ENCODE measurements at regions not wholly inside any gene's neighbourhood (a gene's known extent, or its start where the extent isn't known, plus 50 kb on each side); places are given as distances from the start of the nearest gene placed in this dataset.

GRCh38 chr10:63723741-63724140 lies 202.5 kb downstream of the REEP3 start:
- H3K27ac ChIP-seq (ENCODE audit: low read depth, low read length) = no peak overlapping the region

GRCh38 chr10:63724922-63725321 lies 203.7 kb downstream of the REEP3 start:
- H3K27ac ChIP-seq (ENCODE audit: low read depth, low read length) = no peak overlapping the region
- 95 to 98% (median 97%) methylated on average over 2 of the region's 2 CpGs for WGBS, 3 donors

More at GRCh38 chr10:63723741-63724140, 202.5 kb downstream of the REEP3 start:
- 80 to 83% (median 82%) methylated on average over 7 of the region's 7 CpGs for WGBS, 3 donors

DNA sequence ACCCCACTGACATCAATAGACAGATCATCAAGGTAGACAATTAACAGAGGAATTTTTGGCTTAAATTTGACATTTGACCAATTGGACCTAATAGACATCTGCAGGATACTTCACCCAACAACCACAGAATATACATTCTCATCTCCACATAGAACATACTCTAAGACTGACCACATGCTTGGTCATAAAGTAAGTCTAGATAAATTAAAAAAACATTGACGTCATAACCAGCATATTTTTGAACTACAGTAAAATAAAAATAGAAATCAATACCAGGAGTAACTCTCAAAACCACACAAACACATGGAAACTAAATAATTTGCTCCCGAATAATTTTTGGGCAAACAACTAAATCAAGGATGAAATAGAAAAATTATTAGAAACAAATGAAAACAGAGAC lies 205.7 kb downstream of the REEP3 start:
- WGBS, 3 donors = 84 to 88% (median 87%) methylated on average over 2 of the region's 2 CpGs
- no peak overlapping the region for H3K27ac ChIP-seq (ENCODE audit: low read depth, low read length)

DNA sequence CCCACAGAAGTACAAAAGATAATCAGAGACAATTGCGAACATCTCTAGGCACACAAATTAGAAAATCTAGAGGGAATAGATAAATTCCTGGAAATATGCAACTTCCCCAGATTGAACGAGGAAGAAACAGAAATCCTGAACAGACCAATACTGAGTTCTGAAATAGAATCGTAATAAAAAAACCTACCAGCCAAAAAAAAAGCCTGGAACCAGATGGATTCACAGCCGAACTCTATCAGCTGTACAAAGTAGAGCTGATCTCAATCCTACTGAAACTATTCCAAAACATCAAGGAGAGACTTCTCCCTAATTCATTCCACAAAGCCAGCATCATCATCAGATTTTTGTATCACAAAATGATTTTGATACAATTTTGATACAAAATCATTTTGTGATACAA lies 206.4 kb downstream of the REEP3 start:
- 50 to 75% (median 51%) methylated on average over 4 of the region's 4 CpGs for WGBS, 3 donors
- H3K27ac ChIP-seq (ENCODE audit: low read depth, low read length) = no peak overlapping the region

DNA sequence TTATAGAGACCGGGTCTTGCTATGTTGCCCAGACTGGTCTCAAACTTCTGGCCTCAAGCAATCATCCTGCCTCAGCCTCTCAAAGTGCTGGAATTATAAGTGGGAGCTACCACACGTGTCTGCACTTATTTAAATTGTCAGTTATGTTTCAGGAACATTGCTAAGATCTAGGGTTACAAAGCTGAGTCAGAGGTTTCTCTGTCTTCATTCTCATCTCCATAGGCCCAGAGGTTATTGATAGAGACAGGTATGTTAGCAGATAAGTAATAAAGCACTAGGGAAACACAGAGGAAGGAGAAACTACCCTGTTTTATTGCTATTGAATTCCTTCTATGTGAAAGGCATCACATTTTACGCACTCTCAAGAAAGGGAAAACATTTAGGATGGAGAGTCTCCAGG lies 214.1 kb downstream of the REEP3 start:
- no peak overlapping the region for H3K27ac ChIP-seq (ENCODE audit: low read depth, low read length)
- WGBS, 3 donors = 87 to 90% (median 88%) methylated on average over 3 of the region's 3 CpGs

DNA sequence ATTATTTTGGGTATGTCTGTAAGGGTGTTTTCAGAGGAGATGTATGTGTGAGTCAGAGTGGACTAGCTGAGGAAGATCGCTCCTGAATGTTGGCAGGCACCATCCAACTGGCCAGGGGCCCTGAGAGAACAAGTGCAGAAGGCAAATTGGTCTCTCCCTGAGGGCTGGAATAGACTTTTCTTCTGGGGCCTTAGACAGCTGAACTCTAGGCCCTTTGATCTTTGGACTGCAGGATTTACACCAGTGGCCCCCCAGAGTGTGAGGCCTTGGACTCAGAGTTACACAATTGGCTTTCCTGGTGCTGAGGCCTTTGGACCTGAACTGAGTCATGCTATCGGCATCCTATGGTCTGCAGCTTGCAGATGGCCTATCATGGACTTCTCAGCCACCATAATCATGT lies 217.2 kb downstream of the REEP3 start:
- 80 to 84% (median 84%) methylated on average over 2 of the region's 2 CpGs for WGBS, 3 donors
- H3K27ac ChIP-seq (ENCODE audit: low read depth, low read length) = no peak overlapping the region

- no peak overlapping the region for H3K27ac ChIP-seq (ENCODE audit: low read depth, low read length)
Observed at GRCh38 chr10:63744060-63744941, 223.1 kb downstream of the REEP3 start.

DNA sequence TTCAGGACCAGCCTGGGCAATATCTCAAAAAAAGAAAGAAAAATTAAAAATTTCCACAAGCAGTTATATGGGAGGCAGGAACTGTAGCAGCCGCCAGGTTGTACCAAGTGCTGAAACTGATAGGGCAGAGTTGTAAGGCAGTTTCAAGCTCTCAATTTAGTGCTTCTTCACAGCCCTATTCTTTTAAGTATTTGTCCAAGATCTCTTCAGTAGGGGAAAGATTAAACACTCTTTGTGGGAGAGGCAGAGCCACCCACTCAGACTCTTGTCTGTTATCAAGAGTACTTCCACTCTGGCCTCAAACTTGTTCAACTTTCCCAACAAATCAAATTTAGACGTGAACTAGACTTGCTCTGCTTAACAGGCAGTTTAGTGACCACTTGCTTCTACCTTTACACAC lies 228.7 kb downstream of the REEP3 start:
- H3K27ac ChIP-seq (ENCODE audit: low read depth, low read length) = no peak overlapping the region
- whole genome bisulfite sequencing, 3 donors = 68 to 70% methylated on average over 2 of the region's 2 CpGs; no CpG with 5 or more reads in 1 of the 3 donors

More at GRCh38 chr10:63744060-63744941, 223.1 kb downstream of the REEP3 start:
- WGBS, 3 donors = 56 to 67% (median 65%) methylated on average over 5 of the region's 5 CpGs

DNA sequence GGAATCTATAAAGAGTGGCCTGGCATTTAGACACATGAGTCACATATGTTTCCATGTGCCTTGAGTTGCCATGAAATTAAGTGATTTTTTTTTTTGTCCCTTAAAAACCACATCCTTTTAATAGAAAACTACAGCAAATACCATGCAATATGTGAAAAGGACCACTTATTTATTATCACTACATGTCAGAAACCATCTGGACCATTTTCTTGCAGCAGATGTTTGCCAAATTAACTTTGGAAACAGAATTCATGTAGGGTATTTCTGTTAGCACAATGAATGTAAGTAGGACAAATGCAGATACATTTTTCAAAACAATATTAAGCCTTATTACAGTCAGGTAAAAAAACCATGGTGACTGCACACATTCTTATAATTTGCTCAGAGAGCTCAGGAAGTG lies 230.6 kb downstream of the REEP3 start:
- no peak overlapping the region for H3K27ac ChIP-seq (ENCODE audit: low read depth, low read length)

- H3K27ac ChIP-seq (ENCODE audit: low read depth, low read length) = no peak overlapping the region
- WGBS, 3 donors = 94 to 98% (median 97%) methylated on average over 6 of the region's 6 CpGs
Observed at GRCh38 chr10:63752318-63752717, 231.1 kb downstream of the REEP3 start.

GRCh38 chr10:63753808-63754207 lies 232.6 kb downstream of the REEP3 start:
- H3K27ac ChIP-seq (ENCODE audit: low read depth, low read length) = no peak overlapping the region
- WGBS, 3 donors = 55 to 74% (median 68%) methylated on average over 2 of the region's 2 CpGs

DNA sequence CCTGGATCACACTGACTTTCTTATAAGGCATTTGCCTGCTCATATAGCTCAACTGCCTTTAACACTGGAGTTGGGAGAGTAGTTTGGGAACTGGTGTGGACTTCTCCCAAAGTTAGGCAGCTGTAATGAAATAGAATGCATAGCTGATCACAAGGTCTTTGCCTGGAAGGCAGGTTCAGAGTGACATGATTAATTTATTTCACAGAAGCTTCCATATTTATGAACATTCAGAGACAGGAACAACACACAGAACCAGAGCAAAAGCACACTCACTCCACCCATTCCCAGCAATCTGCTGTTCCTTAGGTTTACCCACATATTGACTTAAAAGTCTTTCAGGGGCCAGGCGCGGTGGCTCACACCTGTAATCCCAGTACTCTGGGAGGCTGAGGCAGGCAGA lies 234.2 kb downstream of the REEP3 start:
- 95 to 100% (median 96%) methylated on average over 2 of the region's 2 CpGs for WGBS, 3 donors
- H3K27ac ChIP-seq (ENCODE audit: low read depth, low read length) = no peak overlapping the region

DNA sequence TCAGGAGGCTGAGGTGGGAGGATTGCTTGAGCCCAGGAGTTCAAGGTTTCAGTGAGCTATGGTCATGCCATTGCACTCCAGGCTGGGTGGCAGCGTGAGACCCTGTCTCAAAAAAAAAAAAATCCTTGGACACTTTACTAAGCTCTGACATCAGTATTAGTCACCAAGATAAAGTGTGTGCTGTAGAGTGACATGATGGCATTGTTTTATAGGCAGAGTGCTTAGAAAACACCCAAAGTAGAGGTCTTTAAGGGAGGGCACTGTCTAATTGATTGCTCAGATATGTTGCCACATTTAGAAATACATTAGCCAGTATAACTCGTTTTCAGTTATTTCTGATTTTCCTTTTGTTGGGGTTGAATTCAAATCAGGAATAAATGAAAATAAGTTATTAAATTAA lies 235.9 kb downstream of the REEP3 start:
- 73 to 89% (median 87%) methylated on average over 2 of the region's 2 CpGs for WGBS, 3 donors
- no peak overlapping the region for H3K27ac ChIP-seq (ENCODE audit: low read depth, low read length)

GRCh38 chr10:63758080-63758479 lies 236.9 kb downstream of the REEP3 start:
- WGBS, 3 donors = 68 to 84% (median 81%) methylated on average over 1 of the region's 1 CpG
- H3K27ac ChIP-seq (ENCODE audit: low read depth, low read length) = no peak overlapping the region

DNA sequence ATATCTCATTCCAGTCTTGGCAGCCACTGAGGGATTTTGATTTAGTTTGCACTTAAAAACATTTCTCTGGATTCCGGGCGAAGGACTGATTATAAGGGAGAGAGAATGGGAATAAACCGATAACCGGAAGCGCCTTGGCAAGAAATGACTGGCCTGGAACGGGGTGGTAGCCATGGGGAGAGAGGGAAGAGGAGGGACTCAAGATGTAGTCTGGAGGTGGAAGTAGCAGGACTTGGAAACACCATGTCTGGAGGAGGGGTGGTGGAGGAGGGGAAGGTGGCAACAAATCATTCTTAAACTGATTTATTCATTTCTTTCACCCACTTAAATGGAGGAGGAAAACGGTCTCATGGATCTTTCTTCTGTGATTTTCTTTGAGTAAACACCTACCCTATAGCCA lies 238.1 kb downstream of the REEP3 start:
- 74 to 75% (median 75%) methylated on average over 7 of the region's 7 CpGs for WGBS, 3 donors
- H3K27ac ChIP-seq (ENCODE audit: low read depth, low read length) = no peak overlapping the region

GRCh38 chr10:63760034-63760707 lies 239.0 kb downstream of the REEP3 start:
- WGBS, 3 donors = 66 to 74% (median 66%) methylated on average over 5 of the region's 5 CpGs
- H3K27ac ChIP-seq (ENCODE audit: low read depth, low read length) = no peak overlapping the region

DNA sequence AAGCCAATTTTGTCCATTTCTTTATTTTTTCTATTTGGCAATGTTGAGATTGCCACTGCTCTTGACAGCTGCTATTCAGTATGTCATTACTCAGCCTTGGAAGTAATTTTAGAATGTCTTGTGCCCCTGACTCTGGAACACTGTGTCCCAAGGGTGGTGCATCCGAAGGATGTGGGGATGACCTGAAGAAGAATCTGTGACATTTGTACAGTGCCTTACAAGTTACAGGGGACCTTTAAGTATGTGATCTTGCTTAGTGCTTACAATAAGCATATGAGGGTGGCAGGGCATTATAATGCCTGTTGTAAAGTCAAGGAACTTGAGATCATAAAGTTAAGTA lies 239.5 kb downstream of the REEP3 start:
- 67 to 86% (median 78%) methylated on average over 1 of the region's 1 CpG for WGBS, 3 donors
- no peak overlapping the region for H3K27ac ChIP-seq (ENCODE audit: low read depth, low read length)

DNA sequence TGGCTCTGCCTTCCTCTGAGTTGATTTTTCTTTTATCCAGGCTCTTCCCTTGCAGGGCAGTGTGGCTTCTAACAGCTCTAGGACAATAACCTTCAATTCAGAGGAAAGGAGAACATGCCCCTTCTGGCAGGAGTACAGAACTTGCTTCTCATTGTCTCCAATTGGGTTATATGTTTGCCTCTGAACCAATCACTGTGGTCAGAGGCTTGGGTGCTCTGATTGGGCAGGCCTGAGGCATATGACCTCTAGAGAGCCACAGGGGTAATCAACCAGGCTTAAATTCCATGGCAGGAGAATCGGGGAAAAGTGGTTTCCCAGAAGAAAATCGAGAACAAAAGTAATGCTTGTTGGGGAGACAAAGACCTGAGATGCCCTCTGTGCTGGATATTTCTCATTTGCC lies 240.0 kb downstream of the REEP3 start:
- WGBS, 3 donors = 85 to 91% (median 88%) methylated on average over 2 of the region's 2 CpGs
- no peak overlapping the region for H3K27ac ChIP-seq (ENCODE audit: low read depth, low read length)

DNA sequence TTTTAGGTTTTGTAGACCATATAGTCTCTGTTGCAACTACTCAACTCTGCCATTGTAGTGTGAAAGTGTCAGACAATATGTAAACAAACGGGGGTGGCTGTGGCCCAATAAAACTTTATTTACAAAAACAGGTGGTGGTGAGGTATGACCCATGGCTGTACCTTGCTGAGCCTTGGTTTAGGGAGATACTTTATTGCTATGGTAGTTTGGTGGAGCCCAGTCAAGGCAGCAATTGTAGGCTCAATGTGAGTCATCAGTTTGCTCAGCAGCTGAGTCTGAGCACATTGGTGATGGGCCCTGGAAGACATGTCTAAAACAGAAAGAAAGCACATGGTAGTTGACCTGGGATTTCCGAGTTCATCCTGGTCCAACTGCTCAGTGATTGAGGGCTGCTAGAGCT lies 242.5 kb downstream of the REEP3 start:
- H3K27ac ChIP-seq (ENCODE audit: low read depth, low read length) = no peak overlapping the region
- 78 to 92% (median 90%) methylated on average over 2 of the region's 2 CpGs for WGBS, 3 donors

GRCh38 chr10:63765126-63765525 lies 243.9 kb downstream of the REEP3 start:
- no peak overlapping the region for H3K27ac ChIP-seq (ENCODE audit: low read depth, low read length)
- 98 to 100% (median 100%) methylated on average over 1 of the region's 1 CpG for WGBS, 3 donors
